H9 (cell line): ENCODE measurements at regions not wholly inside any gene's neighbourhood (a gene's known extent, or its start where the extent isn't known, plus 50 kb on each side); places are given as distances from the start of the nearest gene placed in this dataset.

Experiments
- DNase-seq: peaks from one replicate; pipeline ENCODE4 v3.0.0-alpha.2; 2017
- H2AFZ ChIP-seq: one replicate; pipeline ENCODE4 v1.6.1; 2013; ENCODE audit warnings: mild to moderate bottlenecking, low read length, control low read depth, moderate library complexity
- H2AK5ac ChIP-seq: 2 replicates; pipeline ENCODE4 v1.6.1; 2013; ENCODE audit warnings: low read length, control low read depth, mixed read lengths; ENCODE audit not compliant: insufficient read length
- H2BK120ac ChIP-seq: one replicate; pipeline ENCODE4 v1.6.1; 2013; ENCODE audit warnings: low read depth, mild to moderate bottlenecking, low read length, control low read depth, inconsistent platforms; ENCODE audit not compliant: poor library complexity, severe bottlenecking
- H2BK12ac ChIP-seq: 2 replicates; pipeline ENCODE4 v1.6.1; 2013; ENCODE audit warnings: low read length, control low read depth, mixed read lengths, low read depth; ENCODE audit not compliant: insufficient read length
- H2BK15ac ChIP-seq: 2 replicates; pipeline ENCODE4 v1.6.1; 2013; ENCODE audit warnings: low read depth, low read length, control low read depth
- H2BK20ac ChIP-seq: one replicate; pipeline ENCODE4 v1.6.1; 2013; ENCODE audit warnings: low read depth, mild to moderate bottlenecking, low read length, control low read depth, inconsistent platforms; ENCODE audit not compliant: poor library complexity, severe bottlenecking
- H2BK5ac ChIP-seq: 2 replicates; pipeline ENCODE4 v1.6.1; 2013; ENCODE audit warnings: low read length, control low read depth, mixed read lengths; ENCODE audit not compliant: insufficient read length
- H3K14ac ChIP-seq: 2 replicates; pipeline ENCODE4 v1.6.1; 2013; ENCODE audit warnings: low read length, control low read depth; ENCODE audit not compliant: insufficient read depth
- H3K18ac ChIP-seq: 2 replicates; pipeline ENCODE4 v1.6.1; 2013; ENCODE audit warnings: low read depth, mild to moderate bottlenecking, mixed read lengths, low read length, control low read depth; ENCODE audit not compliant: insufficient read length
- H3K23ac ChIP-seq: 2 replicates; pipeline ENCODE4 v1.6.1; 2013; ENCODE audit warnings: low read length, control low read depth, mixed read lengths, low read depth; ENCODE audit not compliant: insufficient read length
- H3K23me2 ChIP-seq: 2 replicates; pipeline ENCODE4 v1.6.1; 2013; ENCODE audit warnings: low read depth, mild to moderate bottlenecking, mixed read lengths, low read length, control low read depth; ENCODE audit not compliant: insufficient read length, poor library complexity, severe bottlenecking
- H3K27ac ChIP-seq: 2 replicates; pipeline ENCODE4 v1.5.1; 2013; ENCODE audit warnings: low read length, control low read depth, mixed read lengths, low read depth; ENCODE audit not compliant: insufficient read length
- H3K27me3 ChIP-seq: 2 replicates; pipeline ENCODE4 v1.6.1; 2013; ENCODE audit warnings: low read length, control low read depth, inconsistent platforms; ENCODE audit not compliant: insufficient read depth
- H3K4ac ChIP-seq: 2 replicates; pipeline ENCODE4 v1.6.1; 2013; ENCODE audit warnings: low read depth, mild to moderate bottlenecking, control low read depth, inconsistent platforms, low read length, moderate library complexity
- H3K4me1 ChIP-seq: 2 replicates; pipeline ENCODE4 v1.6.1; 2013; ENCODE audit warnings: low read length, control low read depth, inconsistent platforms; ENCODE audit not compliant: insufficient read depth
- H3K4me2 ChIP-seq: 2 replicates; pipeline ENCODE4 v1.6.1; 2013; ENCODE audit warnings: low read length, control low read depth, mixed read lengths; ENCODE audit not compliant: insufficient read length, insufficient read depth
- H3K56ac ChIP-seq: 2 replicates; pipeline ENCODE4 v1.6.1; 2013; ENCODE audit warnings: low read depth, mild to moderate bottlenecking, mixed read lengths, low read length, control low read depth; ENCODE audit not compliant: insufficient read length
- H3K79me1 ChIP-seq: 2 replicates; pipeline ENCODE4 v1.6.1; 2013; ENCODE audit warnings: low read depth, mild to moderate bottlenecking, moderate library complexity, low read length, control low read depth, inconsistent platforms; ENCODE audit not compliant: insufficient read depth, poor library complexity, severe bottlenecking
- H3K79me2 ChIP-seq: 2 replicates; pipeline ENCODE4 v1.6.1; 2013; ENCODE audit warnings: low read length, control low read depth, inconsistent platforms; ENCODE audit not compliant: insufficient read depth
- H3K9ac ChIP-seq: 2 replicates; pipeline ENCODE4 v1.6.1; 2013; ENCODE audit warnings: low read length, control low read depth, mixed read lengths; ENCODE audit not compliant: insufficient read length; ENCODE audit errors: extremely low read depth
- H3K9me3 ChIP-seq: one replicate; pipeline ENCODE4 v1.6.1; 2013; ENCODE audit warnings: low read depth, low read length, inconsistent platforms; ENCODE audit not compliant: control insufficient read depth
- H3T11ph ChIP-seq: one replicate; pipeline ENCODE4 v1.6.1; 2013; ENCODE audit warnings: mild to moderate bottlenecking, low read length, control low read depth, inconsistent platforms
- H4K20me1 ChIP-seq: one replicate; pipeline ENCODE4 v1.6.1; 2013; ENCODE audit not compliant: control insufficient read depth, insufficient read length, insufficient read depth
- H4K5ac ChIP-seq: 2 replicates; pipeline ENCODE4 v1.6.1; 2013; ENCODE audit warnings: low read depth, mild to moderate bottlenecking, mixed read lengths, low read length, control low read depth; ENCODE audit not compliant: insufficient read length
- H4K8ac ChIP-seq: replicated peaks from 2 replicates; pipeline ENCODE4 v1.6.1; 2013; ENCODE audit warnings: low read length, control low read depth, mixed read lengths, low read depth; ENCODE audit not compliant: insufficient read length
- H4K91ac ChIP-seq: 2 replicates; pipeline ENCODE4 v1.6.1; 2013; ENCODE audit warnings: low read depth, mild to moderate bottlenecking, moderate library complexity, mixed read lengths, low read length, control low read depth; ENCODE audit not compliant: insufficient read length
- H3K27ac Mint-ChIP-seq, 3 experiments: 2 replicates in 2 of 3; 3 replicates in 1 of 3; pipeline ENCODE4 v1.8.0; 2020 to 2021; ENCODE audit warnings: mixed read lengths in 3 of 3, mild to moderate bottlenecking in 1 of 3, moderate library complexity in 1 of 3
- H3K27me3 Mint-ChIP-seq: 2 replicates; pipeline ENCODE4 v1.8.0; 2021; ENCODE audit warnings: low read depth, mild to moderate bottlenecking, moderate library complexity, mixed read lengths
- H3K36me3 Mint-ChIP-seq, 3 experiments: 2 replicates in 2 of 3; 3 replicates in 1 of 3; pipeline ENCODE4 v1.8.0; 2020 to 2021; ENCODE audit warnings: low read depth in 3 of 3, mixed read lengths in 3 of 3; ENCODE audit not compliant: insufficient read depth in 1 of 3
- H3K4me1 Mint-ChIP-seq, 2 experiments: 2 replicates each; pipeline ENCODE4 v1.8.0; 2020; ENCODE audit warnings: mixed read lengths in 2 of 2
- H3K4me3 Mint-ChIP-seq, 2 experiments: 2 replicates in 1 of 2; 3 replicates in 1 of 2; pipeline ENCODE4 v1.8.0; 2020 to 2021; ENCODE audit warnings: mild to moderate bottlenecking in 2 of 2, mixed read lengths in 2 of 2, moderate library complexity in 1 of 2
- H3K9me3 Mint-ChIP-seq, 2 experiments: 2 replicates in 1 of 2; 3 replicates in 1 of 2; pipeline ENCODE4 v1.8.0; 2020; ENCODE audit warnings: mild to moderate bottlenecking in 2 of 2, mixed read lengths in 2 of 2, moderate library complexity in 1 of 2
- WGBS: extraction: QIAGEN DNeasy Blood & Tissue Kit; methylation state at CpG from one replicate; pipeline ENCODE4 v1.1.7; 2013; ENCODE audit warnings: missing lambda C conversion rate, low lambda C conversion rate, mixed read lengths; ENCODE audit not compliant: insufficient read length; ENCODE audit errors: extremely low coverage; 5-methylcytosine and 5-hydroxymethylcytosine counted together
- TF ChIP-seq, protein P1 (sequence below): fragments of 200-600 bp; sonication (generic); conservative IDR thresholded peaks from 3 replicates; pipeline ENCODE4 v1.8.0; 2021; ENCODE audit warnings: antibody characterized with exemption, mild to moderate bottlenecking

DNA sequence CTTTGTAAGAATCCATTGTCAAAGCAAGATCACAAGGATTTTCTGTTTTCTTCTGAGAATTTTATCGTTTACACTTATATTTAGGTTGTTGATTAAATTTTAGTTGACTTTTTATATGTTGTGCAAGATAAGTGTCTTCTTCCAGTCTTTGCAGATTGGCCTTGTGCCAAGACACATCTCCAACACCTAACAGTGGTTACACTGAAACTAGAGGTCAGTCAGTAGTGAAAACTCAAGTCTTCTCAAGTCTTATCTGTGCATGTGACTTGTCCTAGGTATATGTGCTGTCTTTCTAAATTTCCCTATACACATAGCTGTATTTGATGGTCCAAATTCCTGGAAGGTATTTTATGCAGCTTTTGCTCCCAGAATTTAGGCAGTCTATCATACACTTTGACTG, 1183.2 kb upstream of the B3GALT2 start:
- H3K4me1 ChIP-seq: no peaks in the 10 kb centered on the region
- no peak overlapping the region for H4K5ac ChIP-seq
- no peak overlapping the region for H3K4me2 ChIP-seq
- no peaks in the 10 kb centered on the region for H3K79me1 ChIP-seq
- Mint-ChIP-seq H3K4me3 (no peak overlapping the region), H3K27me3 (no peaks in the 10 kb centered on the region), H3K27ac (no peak overlapping the region), H3K4me1 (peaks cover 0 to 4% of the 10 kb centered on the region in 2 experiments; a peak in 2 of 4 replicates), H3K9me3 (no peaks in the 10 kb centered on the region), H3K36me3 (no peaks in the 10 kb centered on the region; a peak in 1 of 7 replicates)
- H3K14ac ChIP-seq: no peak overlapping the region
- no peak overlapping the region for H2BK5ac ChIP-seq
- H3K9ac ChIP-seq: no peak overlapping the region
- no peak overlapping the region for H3K23ac ChIP-seq
- no peak overlapping the region for H3K56ac ChIP-seq
- no peak overlapping the region for H3T11ph ChIP-seq
- H2BK15ac ChIP-seq: no peak overlapping the region
- no peaks in the 10 kb centered on the region for H3K9me3 ChIP-seq
- WGBS: no CpG with 5 or more reads among the region's 1 CpG
- no peak overlapping the region for H4K8ac ChIP-seq
- H3K27ac ChIP-seq: no peak overlapping the region
- no peak overlapping the region for H4K91ac ChIP-seq
- no peak overlapping the region for H3K4ac ChIP-seq
- no peaks in the 10 kb centered on the region for H3K27me3 ChIP-seq
- no peak overlapping the region for H2BK12ac ChIP-seq
- no peak overlapping the region for H2AK5ac ChIP-seq
- no peak overlapping the region for H2AFZ ChIP-seq
- H2BK120ac ChIP-seq: no peak overlapping the region
- no peak overlapping the region for H2BK20ac ChIP-seq
- no peaks in the 10 kb centered on the region for H3K23me2 ChIP-seq
- DNase-seq: no peak
- TF ChIP-seq, protein P1, sequence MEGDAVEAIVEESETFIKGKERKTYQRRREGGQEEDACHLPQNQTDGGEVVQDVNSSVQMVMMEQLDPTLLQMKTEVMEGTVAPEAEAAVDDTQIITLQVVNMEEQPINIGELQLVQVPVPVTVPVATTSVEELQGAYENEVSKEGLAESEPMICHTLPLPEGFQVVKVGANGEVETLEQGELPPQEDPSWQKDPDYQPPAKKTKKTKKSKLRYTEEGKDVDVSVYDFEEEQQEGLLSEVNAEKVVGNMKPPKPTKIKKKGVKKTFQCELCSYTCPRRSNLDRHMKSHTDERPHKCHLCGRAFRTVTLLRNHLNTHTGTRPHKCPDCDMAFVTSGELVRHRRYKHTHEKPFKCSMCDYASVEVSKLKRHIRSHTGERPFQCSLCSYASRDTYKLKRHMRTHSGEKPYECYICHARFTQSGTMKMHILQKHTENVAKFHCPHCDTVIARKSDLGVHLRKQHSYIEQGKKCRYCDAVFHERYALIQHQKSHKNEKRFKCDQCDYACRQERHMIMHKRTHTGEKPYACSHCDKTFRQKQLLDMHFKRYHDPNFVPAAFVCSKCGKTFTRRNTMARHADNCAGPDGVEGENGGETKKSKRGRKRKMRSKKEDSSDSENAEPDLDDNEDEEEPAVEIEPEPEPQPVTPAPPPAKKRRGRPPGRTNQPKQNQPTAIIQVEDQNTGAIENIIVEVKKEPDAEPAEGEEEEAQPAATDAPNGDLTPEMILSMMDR: no peak
- H3K18ac ChIP-seq: no peak overlapping the region
- no peaks in the 10 kb centered on the region for H4K20me1 ChIP-seq
- no peaks in the 10 kb centered on the region for H3K79me2 ChIP-seq
